Astrocyte (in vitro differentiated cells and primary cell): ENCODE measurements at regions not wholly inside any gene's neighbourhood (a gene's known extent, or its start where the extent isn't known, plus 50 kb on each side); places are given as distances from the start of the nearest gene placed in this dataset.

Source experiments
- CTCF ChIP-seq: IDR thresholded peaks from 2 replicates; pipeline ENCODE4 v1.5.1; 2011; ENCODE audit warnings: low read depth, mild to moderate bottlenecking, inconsistent platforms, low read length, moderate library complexity; ENCODE audit not compliant: insufficient read depth
- EZH2 ChIP-seq: IDR thresholded peaks from 2 replicates; pipeline ENCODE4 v1.6.1; 2012; ENCODE audit warnings: mild to moderate bottlenecking, low read length, inconsistent platforms; ENCODE audit not compliant: insufficient read depth

- TF ChIP-seq CTCF (no peak), EZH2 (no peak)
These were observed 316.3 kb upstream of the NECTIN3 start for GRCh38 chr3:110755345-110755744.
